ENCODE measurements at regions not wholly inside any gene's neighbourhood (a gene's known extent, or its start where the extent isn't known, plus 50 kb on each side); places are given as distances from the start of the nearest gene placed in this dataset.
"Not testable (repeated sequence)": the region's sequence is repeated elsewhere in the genome, so short reads cannot be mapped to it uniquely, and the experiment has no call there.

- TF ChIP-seq CTCF (IDR thresholded peaks at IDR 0.05; ENCODE audit: insufficient read depth, low read depth, low read length), result no peak
- POLR2A ChIA-PET, result no interaction called here
- CTCF ChIA-PET, result no interaction called here
- H3K27me3 ChIP-seq (ENCODE audit: control insufficient read depth, insufficient read depth, low read length), result peaks cover 2% of the 10 kb centered on the region; the same call in 1 of the 2 replicates
- H3K36me3 ChIP-seq (ENCODE audit: control insufficient read depth, insufficient read depth, low read length), result no peaks in the 10 kb centered on the region
- no peak overlapping the region for H3K4me3 ChIP-seq (ENCODE audit: low read depth, low read length)
- no peak for DNase-seq (ENCODE audit: low read depth)
Measured at GRCh38 chr12:72173974-72174373, 98.2 kb upstream of the TRHDE start.

GRCh38 chr12:72178244-72178643 is 93.9 kb upstream of the TRHDE start:
- no peak overlapping the region for H3K4me3 ChIP-seq (ENCODE audit: low read depth, low read length)
- peaks cover 2% of the 10 kb centered on the region; the same call in 1 of the 2 replicates for H3K27me3 ChIP-seq (ENCODE audit: control insufficient read depth, insufficient read depth, low read length)
- CTCF ChIA-PET, result interaction anchor here (1.3 kb wide), 1 partner anchor 11 kb away, joined by 3 read pairs; no protein-coding TSS in a partner anchor
- H3K36me3 ChIP-seq (ENCODE audit: control insufficient read depth, insufficient read depth, low read length), result no peaks in the 10 kb centered on the region
- no peak for DNase-seq (ENCODE audit: low read depth)
- POLR2A ChIA-PET, result no interaction called here
- TF ChIP-seq CTCF (IDR thresholded peaks at IDR 0.05; ENCODE audit: insufficient read depth, low read depth, low read length), result no peak

DNA sequence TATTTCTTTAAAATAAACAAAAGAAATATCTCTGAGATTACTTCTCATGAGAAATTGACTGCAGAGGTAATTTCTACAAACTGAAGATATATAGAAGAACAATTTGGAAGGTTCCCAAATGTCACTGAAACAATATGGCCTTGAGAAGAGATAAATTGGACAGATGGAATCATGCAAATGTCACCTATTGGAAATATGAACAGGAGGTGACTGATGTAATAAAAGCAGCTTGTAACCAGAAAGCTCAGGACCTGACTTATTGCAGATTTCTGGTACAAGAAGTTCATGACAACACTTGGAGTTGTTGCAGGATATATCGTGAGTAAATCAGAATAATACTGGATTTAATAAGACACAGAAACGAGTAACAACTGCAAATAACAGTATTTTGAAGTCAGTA is 93.3 kb upstream of the TRHDE start:
- DNase-seq (ENCODE audit: low read depth), result no peak
- CTCF ChIA-PET, result interaction anchor here (0.7 to 1.3 kb wide), 2 partner anchors 12 to 18 kb away, joined by 3 read pairs; no protein-coding TSS in a partner anchor
- Histone ChIP-seq H3K36me3 (ENCODE audit: control insufficient read depth, insufficient read depth, low read length) (no peaks in the 10 kb centered on the region), H3K27me3 (ENCODE audit: control insufficient read depth, insufficient read depth, low read length) (peaks cover 2% of the 10 kb centered on the region; the same call in 1 of the 2 replicates), H3K4me3 (ENCODE audit: low read depth, low read length) (no peak overlapping the region)
- POLR2A ChIA-PET, result no interaction called here
- no peak for TF ChIP-seq CTCF (IDR thresholded peaks at IDR 0.05; ENCODE audit: insufficient read depth, low read depth, low read length)

GRCh38 chr12:72179841-72180240 is 92.3 kb upstream of the TRHDE start:
- H3K36me3 ChIP-seq (ENCODE audit: control insufficient read depth, insufficient read depth, low read length), result no peaks in the 10 kb centered on the region
- no peak for DNase-seq (ENCODE audit: low read depth)
- ChIA-PET POLR2A (no interaction called here), CTCF (no interaction called here)
- H3K27me3 ChIP-seq (ENCODE audit: control insufficient read depth, insufficient read depth, low read length), result peaks cover 2% of the 10 kb centered on the region; the same call in 1 of the 2 replicates
- H3K4me3 ChIP-seq (ENCODE audit: low read depth, low read length), result no peak overlapping the region
- TF ChIP-seq CTCF (IDR thresholded peaks at IDR 0.05; ENCODE audit: insufficient read depth, low read depth, low read length), result no peak

- CTCF ChIA-PET; H3K27me3 ChIP-seq (ENCODE audit: control insufficient read depth, insufficient read depth, low read length); H3K36me3 ChIP-seq (ENCODE audit: control insufficient read depth, insufficient read depth, low read length); POLR2A ChIA-PET; DNase-seq (ENCODE audit: low read depth); H3K4me3 ChIP-seq (ENCODE audit: low read depth, low read length): not testable (repeated sequence)
Measured at GRCh38 chr12:72184971-72185533, 87.1 kb upstream of the TRHDE start.

- H3K27me3 ChIP-seq (ENCODE audit: control insufficient read depth, insufficient read depth, low read length), result no peaks in the 10 kb centered on the region
- ChIA-PET POLR2A (no interaction called here), CTCF (no interaction called here)
- H3K4me3 ChIP-seq (ENCODE audit: low read depth, low read length), result no peak overlapping the region
- H3K36me3 ChIP-seq (ENCODE audit: control insufficient read depth, insufficient read depth, low read length), result no peaks in the 10 kb centered on the region
- no peak for DNase-seq (ENCODE audit: low read depth)
- TF ChIP-seq CTCF (IDR thresholded peaks at IDR 0.05; ENCODE audit: insufficient read depth, low read depth, low read length), result no peak
Measured at GRCh38 chr12:72189266-72189665, 82.9 kb upstream of the TRHDE start.

Data from BJ (cell line).